ENCODE measurements at regions not wholly inside any gene's neighbourhood (a gene's known extent, or its start where the extent isn't known, plus 50 kb on each side); places are given as distances from the start of the nearest gene placed in this dataset.

DNA sequence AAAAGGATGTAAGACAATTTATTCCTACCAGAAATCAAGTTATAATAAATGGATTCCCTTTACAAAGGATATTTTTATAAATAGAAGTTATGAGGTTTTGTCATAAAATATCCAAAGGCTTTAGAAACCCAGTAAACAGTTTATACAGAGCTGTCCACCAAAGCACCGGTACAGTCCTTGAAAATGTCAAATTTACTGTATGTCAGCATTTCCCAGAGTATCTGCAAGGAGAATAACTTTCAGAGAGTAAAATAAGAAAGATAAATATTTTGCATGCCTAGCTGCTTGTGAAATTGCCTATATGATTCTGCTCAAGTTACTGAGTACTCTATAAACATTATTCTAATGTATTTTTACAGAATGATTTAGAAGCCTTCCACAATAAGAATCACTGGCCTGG lies 923.3 kb upstream of the DDX18 start:
- intact Hi-C loops (cut with DNase I): no loop called here
- TF ChIP-seq, protein P1, sequence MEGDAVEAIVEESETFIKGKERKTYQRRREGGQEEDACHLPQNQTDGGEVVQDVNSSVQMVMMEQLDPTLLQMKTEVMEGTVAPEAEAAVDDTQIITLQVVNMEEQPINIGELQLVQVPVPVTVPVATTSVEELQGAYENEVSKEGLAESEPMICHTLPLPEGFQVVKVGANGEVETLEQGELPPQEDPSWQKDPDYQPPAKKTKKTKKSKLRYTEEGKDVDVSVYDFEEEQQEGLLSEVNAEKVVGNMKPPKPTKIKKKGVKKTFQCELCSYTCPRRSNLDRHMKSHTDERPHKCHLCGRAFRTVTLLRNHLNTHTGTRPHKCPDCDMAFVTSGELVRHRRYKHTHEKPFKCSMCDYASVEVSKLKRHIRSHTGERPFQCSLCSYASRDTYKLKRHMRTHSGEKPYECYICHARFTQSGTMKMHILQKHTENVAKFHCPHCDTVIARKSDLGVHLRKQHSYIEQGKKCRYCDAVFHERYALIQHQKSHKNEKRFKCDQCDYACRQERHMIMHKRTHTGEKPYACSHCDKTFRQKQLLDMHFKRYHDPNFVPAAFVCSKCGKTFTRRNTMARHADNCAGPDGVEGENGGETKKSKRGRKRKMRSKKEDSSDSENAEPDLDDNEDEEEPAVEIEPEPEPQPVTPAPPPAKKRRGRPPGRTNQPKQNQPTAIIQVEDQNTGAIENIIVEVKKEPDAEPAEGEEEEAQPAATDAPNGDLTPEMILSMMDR (IDR thresholded peaks at IDR 0.05; ENCODE audit: borderline replicate concordance, extremely low read depth, insufficient read depth): no peak
- Histone ChIP-seq H3K36me3 (ENCODE audit: control insufficient read depth in 2 of 3, insufficient read depth in 3 of 3, low read length in 3 of 3) (no peaks in the 10 kb centered on the region), H3K9me3 (ENCODE audit: control insufficient read depth in 2 of 3, insufficient read depth in 1 of 3, low read length in 3 of 3) (peaks cover 0 to 5% (median 0%) of the 10 kb centered on the region in 3 donors), H3K4me3 (ENCODE audit: low read length in 3 of 3) (no peak overlapping the region), H3K4me1 (ENCODE audit: control insufficient read depth in 2 of 3, insufficient read depth in 2 of 3, low read depth in 1 of 3, low read length in 3 of 3) (no peaks in the 10 kb centered on the region), H3K9ac (ENCODE audit: low read length in 3 of 3) (no peak overlapping the region), H3K27me3 (ENCODE audit: control insufficient read depth, insufficient read depth, low read length) (no peaks in the 10 kb centered on the region), H3K27ac (ENCODE audit: low read depth in 2 of 2, low read length in 2 of 2) (no peak overlapping the region)
- DNase-seq (no peak), FAIRE-seq (no peak)

DNA sequence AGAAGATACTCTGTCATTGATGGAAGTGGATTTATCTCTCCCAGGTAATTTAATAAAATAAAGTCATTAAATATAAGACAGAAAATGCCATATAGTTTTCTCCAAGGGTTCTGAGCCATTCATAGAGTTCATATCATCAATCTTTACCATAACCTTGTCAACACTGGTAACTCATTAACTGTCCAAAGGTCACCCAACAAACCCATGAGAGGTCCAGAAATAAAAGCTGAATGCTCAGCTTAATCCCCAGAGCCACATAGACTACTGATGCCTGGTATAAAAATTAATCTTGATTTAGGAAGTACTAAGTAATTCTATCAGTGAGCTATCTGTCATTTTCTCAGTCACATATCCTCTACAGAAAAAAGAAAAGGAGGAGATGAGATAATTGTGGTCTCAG lies 903.0 kb upstream of the DDX18 start:
- no peak overlapping the region for H3K9ac ChIP-seq (ENCODE audit: low read length in 3 of 3)
- TF ChIP-seq, protein P1 (IDR thresholded peaks at IDR 0.05; ENCODE audit: borderline replicate concordance, extremely low read depth, insufficient read depth): no peak
- no peaks in the 10 kb centered on the region for H3K36me3 ChIP-seq (ENCODE audit: control insufficient read depth in 2 of 3, insufficient read depth in 3 of 3, low read length in 3 of 3)
- FAIRE-seq (no peak), DNase-seq (no peak)
- H3K9me3 ChIP-seq (ENCODE audit: control insufficient read depth in 2 of 3, insufficient read depth in 1 of 3, low read length in 3 of 3): peaks cover 0 to 3% (median 0%) of the 10 kb centered on the region in 3 donors
- no peaks in the 10 kb centered on the region for H3K27me3 ChIP-seq (ENCODE audit: control insufficient read depth, insufficient read depth, low read length)
- H3K27ac ChIP-seq (ENCODE audit: low read depth in 2 of 2, low read length in 2 of 2): no peak overlapping the region
- intact Hi-C loops (cut with DNase I): no loop called here
- no peaks in the 10 kb centered on the region for H3K4me1 ChIP-seq (ENCODE audit: control insufficient read depth in 2 of 3, insufficient read depth in 2 of 3, low read depth in 1 of 3, low read length in 3 of 3)
- no peak overlapping the region for H3K4me3 ChIP-seq (ENCODE audit: low read length in 3 of 3)

DNA sequence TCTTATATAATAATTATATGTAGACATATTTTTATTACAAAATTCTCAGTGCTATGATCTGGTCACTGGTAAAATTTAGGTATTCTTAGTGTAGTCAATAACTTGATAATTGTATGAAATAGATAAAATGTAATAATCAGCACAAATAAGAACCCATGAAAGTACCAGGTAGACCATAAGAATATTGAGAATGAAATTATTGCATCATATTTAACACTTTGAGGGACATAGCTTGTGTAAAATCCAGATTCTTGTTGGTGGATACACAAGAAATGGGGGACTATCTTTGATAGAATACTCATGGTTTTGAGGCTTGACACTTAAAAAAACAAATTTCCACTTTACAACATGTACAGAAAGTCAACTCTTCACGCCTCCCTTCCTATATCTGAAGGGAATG lies 898.8 kb upstream of the DDX18 start:
- H3K4me1 ChIP-seq (ENCODE audit: control insufficient read depth in 2 of 3, insufficient read depth in 2 of 3, low read depth in 1 of 3, low read length in 3 of 3): no peaks in the 10 kb centered on the region
- intact Hi-C loops (cut with DNase I): no loop called here
- H3K4me3 ChIP-seq (ENCODE audit: low read length in 3 of 3): no peak overlapping the region
- TF ChIP-seq, protein P1 (IDR thresholded peaks at IDR 0.05; ENCODE audit: borderline replicate concordance, extremely low read depth, insufficient read depth): no peak
- no peaks in the 10 kb centered on the region for H3K27me3 ChIP-seq (ENCODE audit: control insufficient read depth, insufficient read depth, low read length)
- no peak overlapping the region for H3K27ac ChIP-seq (ENCODE audit: low read depth in 2 of 2, low read length in 2 of 2)
- DNase-seq: no peak
- peaks cover 0 to 3% (median 0%) of the 10 kb centered on the region in 3 donors for H3K9me3 ChIP-seq (ENCODE audit: control insufficient read depth in 2 of 3, insufficient read depth in 1 of 3, low read length in 3 of 3)
- H3K9ac ChIP-seq (ENCODE audit: low read length in 3 of 3): no peak overlapping the region
- no peak for FAIRE-seq
- no peaks in the 10 kb centered on the region for H3K36me3 ChIP-seq (ENCODE audit: control insufficient read depth in 2 of 3, insufficient read depth in 3 of 3, low read length in 3 of 3)

DNA sequence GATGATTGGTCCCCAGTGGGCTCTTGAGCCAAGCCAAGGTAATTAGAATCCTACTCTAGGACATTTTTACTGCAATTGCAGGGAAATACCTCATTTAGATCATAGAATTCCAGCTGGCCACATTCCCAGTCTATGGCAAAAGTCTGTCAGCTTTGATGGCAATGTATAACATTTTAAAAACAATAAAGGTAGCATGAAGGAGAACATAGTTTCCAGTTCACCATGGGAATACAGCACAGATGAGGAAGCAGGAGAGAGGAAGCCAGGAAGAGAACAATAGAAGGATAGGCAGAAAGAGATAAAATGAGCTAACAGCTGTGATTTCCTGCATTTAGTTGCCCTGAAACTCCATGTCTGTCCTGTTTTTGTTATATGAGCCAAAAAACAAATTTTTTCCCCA lies 897.3 kb upstream of the DDX18 start:
- FAIRE-seq: no peak
- Histone ChIP-seq H3K4me3 (ENCODE audit: low read length in 3 of 3) (no peak overlapping the region), H3K9me3 (ENCODE audit: control insufficient read depth in 2 of 3, insufficient read depth in 1 of 3, low read length in 3 of 3) (no peaks in the 10 kb centered on the region), H3K4me1 (ENCODE audit: control insufficient read depth in 2 of 3, insufficient read depth in 2 of 3, low read depth in 1 of 3, low read length in 3 of 3) (no peaks in the 10 kb centered on the region), H3K9ac (ENCODE audit: low read length in 3 of 3) (no peak overlapping the region), H3K36me3 (ENCODE audit: control insufficient read depth in 2 of 3, insufficient read depth in 3 of 3, low read length in 3 of 3) (no peaks in the 10 kb centered on the region), H3K27me3 (ENCODE audit: control insufficient read depth, insufficient read depth, low read length) (no peaks in the 10 kb centered on the region), H3K27ac (ENCODE audit: low read depth in 2 of 2, low read length in 2 of 2) (no peak overlapping the region)
- intact Hi-C loops (cut with DNase I): no loop called here
- DNase-seq: no peak
- TF ChIP-seq, protein P1 (IDR thresholded peaks at IDR 0.05; ENCODE audit: borderline replicate concordance, extremely low read depth, insufficient read depth): no peak

All from kidney (tissue), 13 donors.